Smooth muscle cell (in vitro differentiated cells): ENCODE measurements at regions not wholly inside any gene's neighbourhood (a gene's known extent, or its start where the extent isn't known, plus 50 kb on each side); places are given as distances from the start of the nearest gene placed in this dataset.
"Not testable (repeated sequence)": the region's sequence is repeated elsewhere in the genome, so short reads cannot be mapped to it uniquely, and the experiment has no call there.

Source experiments
- DNase-seq: peaks from one replicate; lab custom pipeline; 2025; ENCODE audit not compliant: unreplicated experiment; lab: John Stamatoyannopoulos, UW
- H2AFZ ChIP-seq: fragments of 200-600 bp; sonication (generic); 2 replicates; pipeline ENCODE4 v1.6.0; 2016; ENCODE audit warnings: antibody characterized with exemption, low read depth, mild to moderate bottlenecking
- H3F3A ChIP-seq: fragments of 200-600 bp; sonication (generic); 2 replicates; pipeline ENCODE4 v1.6.0; 2017; ENCODE audit warnings: antibody characterized with exemption, low read depth
- H3K27ac ChIP-seq: fragments of 200-600 bp; sonication (generic); 2 replicates; pipeline ENCODE4 v1.5.1; 2016; ENCODE audit warnings: low read depth, mild to moderate bottlenecking
- H3K27me3 ChIP-seq: fragments of 200-600 bp; sonication (generic); 2 replicates; pipeline ENCODE4 v1.6.1; 2016; ENCODE audit warnings: low read depth, mild to moderate bottlenecking
- H3K36me3 ChIP-seq: fragments of 200-600 bp; sonication (generic); 2 replicates; pipeline ENCODE4 v1.5.1; 2016; ENCODE audit warnings: low read depth
- H3K4me1 ChIP-seq: fragments of 200-600 bp; sonication (generic); 2 replicates; pipeline ENCODE4 v1.5.1; 2016; ENCODE audit warnings: low read depth
- H3K4me2 ChIP-seq: fragments of 200-600 bp; sonication (generic); 2 replicates; pipeline ENCODE4 v1.6.0; 2016; ENCODE audit warnings: mild to moderate bottlenecking
- H3K4me3 ChIP-seq: fragments of 200-600 bp; sonication (generic); 2 replicates; pipeline ENCODE4 v1.5.1; 2016; ENCODE audit warnings: mild to moderate bottlenecking
- H3K79me2 ChIP-seq: fragments of 200-600 bp; sonication (generic); 2 replicates; pipeline ENCODE4 v1.6.0; 2016; ENCODE audit warnings: low read depth, mild to moderate bottlenecking
- H3K9ac ChIP-seq: fragments of 200-600 bp; sonication (generic); 2 replicates; pipeline ENCODE4 v1.6.0; 2016; ENCODE audit warnings: low read depth
- H3K9me3 ChIP-seq: fragments of 200-600 bp; sonication (generic); replicated peaks from 2 replicates; pipeline ENCODE4 v1.5.1; 2016; ENCODE audit warnings: low read depth
- H4K20me1 ChIP-seq: fragments of 200-600 bp; sonication (generic); 2 replicates; pipeline ENCODE4 v1.6.0; 2016; ENCODE audit warnings: low read depth
- WGBS: methylation state at CpG from one replicate; pipeline ENCODE4 v1.1.7; 2016; ENCODE audit warnings: low lambda C conversion rate; 5-methylcytosine and 5-hydroxymethylcytosine counted together
- TF ChIP-seq, protein P1 (sequence below): fragments of 200-600 bp; sonication (generic); IDR thresholded peaks from 2 replicates; pipeline ENCODE4 v1.5.1; 2017; ENCODE audit warnings: borderline replicate concordance, mild to moderate bottlenecking, antibody characterized with exemption; ENCODE audit not compliant: insufficient read depth, poor library complexity, severe bottlenecking

DNA sequence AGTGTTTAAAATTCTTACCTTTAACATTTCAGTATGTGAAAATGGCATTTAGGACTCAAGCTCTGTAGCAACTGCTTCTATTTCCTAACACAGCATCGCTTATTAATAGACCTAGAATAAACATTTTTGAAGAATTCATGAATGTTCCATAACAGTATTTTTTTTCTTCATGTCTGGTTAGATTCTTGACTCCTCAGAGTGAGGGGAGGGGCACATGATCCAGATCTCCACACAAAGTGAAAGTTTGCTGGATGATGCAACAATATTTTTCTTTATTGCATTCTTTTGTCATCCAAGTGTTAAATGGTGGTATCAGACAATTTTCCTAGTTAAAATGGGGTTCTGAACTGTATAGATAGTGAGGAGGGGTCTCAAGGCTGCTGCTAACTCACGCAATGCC is 130.8 kb upstream of the MAN2A1 start:
- Histone ChIP-seq H3K36me3 (no peaks in the 10 kb centered on the region), H3F3A (no peaks in the 10 kb centered on the region), H3K9me3 (no peaks in the 10 kb centered on the region), H3K79me2 (no peaks in the 10 kb centered on the region), H2AFZ (no peak overlapping the region), H3K27ac (no peak overlapping the region), H3K4me3 (no peak overlapping the region), H3K4me1 (no peaks in the 10 kb centered on the region), H3K4me2 (no peak overlapping the region), H3K27me3 (no peaks in the 10 kb centered on the region), H3K9ac (no peak overlapping the region), H4K20me1 (no peaks in the 10 kb centered on the region)
- TF ChIP-seq, protein P1, sequence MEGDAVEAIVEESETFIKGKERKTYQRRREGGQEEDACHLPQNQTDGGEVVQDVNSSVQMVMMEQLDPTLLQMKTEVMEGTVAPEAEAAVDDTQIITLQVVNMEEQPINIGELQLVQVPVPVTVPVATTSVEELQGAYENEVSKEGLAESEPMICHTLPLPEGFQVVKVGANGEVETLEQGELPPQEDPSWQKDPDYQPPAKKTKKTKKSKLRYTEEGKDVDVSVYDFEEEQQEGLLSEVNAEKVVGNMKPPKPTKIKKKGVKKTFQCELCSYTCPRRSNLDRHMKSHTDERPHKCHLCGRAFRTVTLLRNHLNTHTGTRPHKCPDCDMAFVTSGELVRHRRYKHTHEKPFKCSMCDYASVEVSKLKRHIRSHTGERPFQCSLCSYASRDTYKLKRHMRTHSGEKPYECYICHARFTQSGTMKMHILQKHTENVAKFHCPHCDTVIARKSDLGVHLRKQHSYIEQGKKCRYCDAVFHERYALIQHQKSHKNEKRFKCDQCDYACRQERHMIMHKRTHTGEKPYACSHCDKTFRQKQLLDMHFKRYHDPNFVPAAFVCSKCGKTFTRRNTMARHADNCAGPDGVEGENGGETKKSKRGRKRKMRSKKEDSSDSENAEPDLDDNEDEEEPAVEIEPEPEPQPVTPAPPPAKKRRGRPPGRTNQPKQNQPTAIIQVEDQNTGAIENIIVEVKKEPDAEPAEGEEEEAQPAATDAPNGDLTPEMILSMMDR, result no peak
- 96% methylated on average over 2 of the region's 2 CpGs for WGBS
- DNase-seq, result no peak

DNA sequence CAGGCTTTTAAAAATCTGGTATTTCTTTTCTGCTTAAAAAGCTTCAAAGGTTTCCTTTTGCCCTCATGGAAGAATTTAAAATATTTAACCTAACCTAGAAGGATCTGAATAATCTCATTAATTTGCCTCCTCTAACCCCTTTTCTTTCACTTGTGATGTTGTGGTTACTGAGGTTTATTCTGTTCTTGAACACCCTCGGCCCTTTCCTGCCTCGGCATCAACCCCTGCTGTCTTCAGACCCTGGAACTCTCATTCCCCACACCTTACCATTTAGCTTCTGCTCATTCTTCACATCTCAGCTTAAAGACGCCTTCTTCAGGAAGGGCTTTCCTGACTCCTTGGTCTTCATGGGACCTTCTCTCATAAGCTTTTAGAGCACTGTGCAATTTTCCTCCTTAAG is 131.4 kb upstream of the MAN2A1 start:
- H3K4me2 ChIP-seq, result no peak overlapping the region
- TF ChIP-seq, protein P1, result no peak
- no peaks in the 10 kb centered on the region for H3K36me3 ChIP-seq
- H4K20me1 ChIP-seq, result no peaks in the 10 kb centered on the region
- H3K4me3 ChIP-seq, result no peak overlapping the region
- H3K27me3 ChIP-seq, result no peaks in the 10 kb centered on the region
- DNase-seq, result no peak
- no peaks in the 10 kb centered on the region for H3K79me2 ChIP-seq
- H3K27ac ChIP-seq, result no peak overlapping the region
- 74% methylated on average over 3 of the region's 3 CpGs for WGBS
- H3K9me3 ChIP-seq, result no peaks in the 10 kb centered on the region
- H2AFZ ChIP-seq, result no peak overlapping the region
- H3K4me1 ChIP-seq, result no peaks in the 10 kb centered on the region
- H3F3A ChIP-seq, result no peaks in the 10 kb centered on the region
- no peak overlapping the region for H3K9ac ChIP-seq

- Histone ChIP-seq H3K4me1 (no peaks in the 10 kb centered on the region), H2AFZ (no peak overlapping the region), H3K4me2 (no peak overlapping the region), H3K79me2 (no peaks in the 10 kb centered on the region), H3K9ac (no peak overlapping the region), H3K9me3 (no peaks in the 10 kb centered on the region), H3K36me3 (no peaks in the 10 kb centered on the region), H3F3A (no peaks in the 10 kb centered on the region), H3K4me3 (no peak overlapping the region), H3K27ac (no peak overlapping the region), H3K27me3 (no peaks in the 10 kb centered on the region), H4K20me1 (no peaks in the 10 kb centered on the region)
- DNase-seq, result no peak
- TF ChIP-seq, protein P1, result no peak
- WGBS, result 89% methylated on average over 1 of the region's 1 CpG
Measured at GRCh38 chr5:109553846-109554245, 135.9 kb upstream of the MAN2A1 start.

- not testable (repeated sequence) for H2AFZ ChIP-seq, DNase-seq, H3K27me3 ChIP-seq, H3K4me1 ChIP-seq, H3K79me2 ChIP-seq, H3K36me3 ChIP-seq, H3K4me2 ChIP-seq, H3K27ac ChIP-seq, H3K9ac ChIP-seq, H4K20me1 ChIP-seq, H3K9me3 ChIP-seq, H3K4me3 ChIP-seq, H3F3A ChIP-seq
- WGBS, result 90% methylated on average over 4 of the region's 4 CpGs
Measured at GRCh38 chr5:109551234-109551633, 138.5 kb upstream of the MAN2A1 start.
